ENCODE measurements at regions not wholly inside any gene's neighbourhood (a gene's known extent, or its start where the extent isn't known, plus 50 kb on each side); places are given as distances from the start of the nearest gene placed in this dataset.
"Not testable (repeated sequence)": the region's sequence is repeated elsewhere in the genome, so short reads cannot be mapped to it uniquely, and the experiment has no call there.

DNA sequence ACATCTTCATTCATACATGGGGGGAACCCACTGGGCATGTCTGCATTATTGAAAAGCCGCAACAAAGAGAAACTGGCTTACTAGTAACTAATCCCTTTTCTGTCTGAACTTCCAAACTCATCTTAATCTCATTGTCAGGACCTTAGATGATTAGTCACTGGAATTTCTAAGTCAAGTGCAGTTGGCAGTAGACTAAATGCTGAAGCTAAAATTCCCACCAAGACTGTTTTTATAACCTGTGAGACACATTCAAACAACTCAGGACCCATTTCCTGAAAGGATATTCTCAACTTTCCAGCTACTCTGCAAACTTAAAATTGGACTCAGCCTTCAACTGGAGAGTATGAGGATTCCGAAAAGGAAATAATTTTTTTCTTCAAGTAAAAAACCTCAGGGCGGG is 94.8 kb upstream of the SCAF8 start:
- DNase-seq (no peak), ATAC-seq (ENCODE audit: insufficient read depth, low FRiP score) (no peak)
- H3K4me3 ChIP-seq, result no peak overlapping the region
- TF ChIP-seq, protein P1, sequence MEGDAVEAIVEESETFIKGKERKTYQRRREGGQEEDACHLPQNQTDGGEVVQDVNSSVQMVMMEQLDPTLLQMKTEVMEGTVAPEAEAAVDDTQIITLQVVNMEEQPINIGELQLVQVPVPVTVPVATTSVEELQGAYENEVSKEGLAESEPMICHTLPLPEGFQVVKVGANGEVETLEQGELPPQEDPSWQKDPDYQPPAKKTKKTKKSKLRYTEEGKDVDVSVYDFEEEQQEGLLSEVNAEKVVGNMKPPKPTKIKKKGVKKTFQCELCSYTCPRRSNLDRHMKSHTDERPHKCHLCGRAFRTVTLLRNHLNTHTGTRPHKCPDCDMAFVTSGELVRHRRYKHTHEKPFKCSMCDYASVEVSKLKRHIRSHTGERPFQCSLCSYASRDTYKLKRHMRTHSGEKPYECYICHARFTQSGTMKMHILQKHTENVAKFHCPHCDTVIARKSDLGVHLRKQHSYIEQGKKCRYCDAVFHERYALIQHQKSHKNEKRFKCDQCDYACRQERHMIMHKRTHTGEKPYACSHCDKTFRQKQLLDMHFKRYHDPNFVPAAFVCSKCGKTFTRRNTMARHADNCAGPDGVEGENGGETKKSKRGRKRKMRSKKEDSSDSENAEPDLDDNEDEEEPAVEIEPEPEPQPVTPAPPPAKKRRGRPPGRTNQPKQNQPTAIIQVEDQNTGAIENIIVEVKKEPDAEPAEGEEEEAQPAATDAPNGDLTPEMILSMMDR (IDR thresholded peaks at IDR 0.05; ENCODE audit: control extremely low read depth, extremely low read depth), result no peak
- H3K36me3 ChIP-seq (ENCODE audit: control insufficient read depth in 4 of 4, insufficient read depth in 4 of 4, low read length in 4 of 4), result no peaks in the 10 kb centered on the region
- WGBS, 2 donors, result 70 to 80% methylated on average over 3 of the region's 3 CpGs
- H3K27me3 ChIP-seq (ENCODE audit: control insufficient read depth in 3 of 3, insufficient read depth in 3 of 3, low read length in 2 of 3), result no peaks in the 10 kb centered on the region
- H3K4me1 ChIP-seq (ENCODE audit: control insufficient read depth in 5 of 5, insufficient read depth in 5 of 5, low read length in 5 of 5), result no peaks in the 10 kb centered on the region
- H3K9ac ChIP-seq (ENCODE audit: insufficient read depth in 1 of 2, low read length in 2 of 2), result no peak overlapping the region
- H3K9me3 ChIP-seq (ENCODE audit: control insufficient read depth in 4 of 4, insufficient read depth in 3 of 4, low read length in 3 of 4), result peaks cover 0 to 7% (median 2%) of the 10 kb centered on the region in 4 donors
- no peak overlapping the region for H3K27ac ChIP-seq (ENCODE audit: low read depth in 1 of 2, low read length in 1 of 2)

DNA sequence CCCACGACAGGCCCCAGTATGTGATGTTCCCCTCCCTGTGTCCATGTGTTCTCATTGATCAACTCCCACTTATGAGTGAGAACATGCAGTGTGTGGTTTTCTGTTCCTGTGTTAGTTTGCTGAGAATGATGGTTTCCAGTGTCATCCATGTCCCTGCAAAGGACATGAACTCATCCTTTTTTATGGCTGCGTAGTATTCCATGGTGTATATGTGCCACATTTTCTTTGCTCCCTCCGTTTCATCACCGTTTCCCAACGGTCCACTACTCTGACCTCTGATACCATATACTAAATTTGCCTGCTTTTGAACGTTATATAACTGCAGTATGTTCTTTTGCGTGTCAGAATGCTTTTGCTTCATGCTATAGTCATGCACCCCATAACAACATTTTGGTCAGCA is 94.0 kb upstream of the SCAF8 start:
- not testable (repeated sequence) for H3K27ac ChIP-seq (ENCODE audit: low read depth in 1 of 2, low read length in 1 of 2); DNase-seq; ATAC-seq (ENCODE audit: insufficient read depth, low FRiP score); H3K4me1 ChIP-seq (ENCODE audit: control insufficient read depth in 5 of 5, insufficient read depth in 5 of 5, low read length in 5 of 5); H3K27me3 ChIP-seq (ENCODE audit: control insufficient read depth in 3 of 3, insufficient read depth in 3 of 3, low read length in 2 of 3); H3K36me3 ChIP-seq (ENCODE audit: control insufficient read depth in 4 of 4, insufficient read depth in 4 of 4, low read length in 4 of 4); H3K9ac ChIP-seq (ENCODE audit: insufficient read depth in 1 of 2, low read length in 2 of 2); H3K9me3 ChIP-seq (ENCODE audit: control insufficient read depth in 4 of 4, insufficient read depth in 3 of 4, low read length in 3 of 4); H3K4me3 ChIP-seq
- WGBS, 2 donors, result 92 to 93% methylated on average over 7 of the region's 7 CpGs

DNA sequence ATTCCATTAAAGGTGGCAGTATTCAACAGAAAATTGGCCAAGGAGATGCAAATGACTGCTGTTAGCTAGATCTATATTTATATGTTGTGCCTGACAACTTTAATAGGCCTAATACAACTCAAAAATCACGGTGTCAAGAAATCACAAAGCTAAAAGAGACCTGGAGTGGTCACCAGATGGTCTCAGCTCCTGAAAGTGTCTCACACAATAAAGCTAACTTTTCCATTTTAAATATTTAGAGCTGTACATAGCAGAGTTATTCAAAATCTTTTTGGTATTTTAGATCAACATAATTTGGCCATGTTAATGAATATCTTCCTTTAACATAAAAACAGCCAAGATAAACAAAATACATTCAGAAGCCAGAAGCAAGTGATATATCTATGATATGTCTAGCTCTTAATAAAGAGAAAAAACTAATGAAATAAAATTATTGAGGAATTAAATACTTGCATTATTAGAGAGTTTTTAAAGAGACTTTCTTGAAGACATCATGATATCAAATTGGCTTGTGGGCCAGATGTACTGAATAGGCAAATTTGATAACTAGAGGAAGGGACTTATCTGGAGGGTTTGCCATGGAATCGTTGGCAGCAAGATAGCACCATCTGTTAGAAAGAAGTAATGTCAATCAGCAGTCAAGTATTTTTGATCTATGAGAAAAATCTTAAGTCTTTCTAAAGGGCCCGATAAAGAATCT is 84.9 kb upstream of the SCAF8 start:
- Histone ChIP-seq H3K27ac (ENCODE audit: low read depth in 1 of 2, low read length in 1 of 2) (no peak overlapping the region), H3K9me3 (ENCODE audit: control insufficient read depth in 4 of 4, insufficient read depth in 3 of 4, low read length in 3 of 4) (no peaks in the 10 kb centered on the region), H3K36me3 (ENCODE audit: control insufficient read depth in 4 of 4, insufficient read depth in 4 of 4, low read length in 4 of 4) (no peaks in the 10 kb centered on the region), H3K4me1 (ENCODE audit: control insufficient read depth in 5 of 5, insufficient read depth in 5 of 5, low read length in 5 of 5) (peaks cover 0 to 10% (median 5%) of the 10 kb centered on the region in 5 donors), H3K4me3 (no peak overlapping the region), H3K27me3 (ENCODE audit: control insufficient read depth in 3 of 3, insufficient read depth in 3 of 3, low read length in 2 of 3) (no peaks in the 10 kb centered on the region), H3K9ac (ENCODE audit: insufficient read depth in 1 of 2, low read length in 2 of 2) (no peak overlapping the region)
- ATAC-seq (ENCODE audit: insufficient read depth, low FRiP score) (no peak), DNase-seq (no peak)
- TF ChIP-seq, protein P1 (IDR thresholded peaks at IDR 0.05; ENCODE audit: control extremely low read depth, extremely low read depth), result no peak
- WGBS, 2 donors, result 34 to 62% methylated on average over 3 of the region's 3 CpGs

DNA sequence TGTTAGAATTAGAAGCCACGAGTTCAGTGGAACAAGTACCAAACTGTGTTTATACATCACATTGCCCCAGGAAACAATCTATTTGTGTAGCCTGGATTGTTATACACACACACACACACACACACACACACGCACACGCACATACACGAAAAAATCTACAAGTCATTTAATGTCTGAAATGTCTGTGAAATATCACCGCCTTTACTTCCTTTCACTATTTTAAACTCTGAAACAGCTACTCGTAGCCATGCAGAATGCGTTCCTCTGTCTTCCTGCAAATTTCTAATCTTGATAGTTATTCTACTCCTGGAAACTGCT is 84.4 kb upstream of the SCAF8 start:
- H3K4me3 ChIP-seq, result no peak overlapping the region
- TF ChIP-seq, protein P1 (IDR thresholded peaks at IDR 0.05; ENCODE audit: control extremely low read depth, extremely low read depth), result no peak
- 38 to 51% methylated on average over 7 of the region's 7 CpGs for WGBS, 2 donors
- ATAC-seq (ENCODE audit: insufficient read depth, low FRiP score) (no peak), DNase-seq (peak in 1 of 3 donors; percentile 34)
- peaks cover 0 to 11% (median 5%) of the 10 kb centered on the region in 5 donors for H3K4me1 ChIP-seq (ENCODE audit: control insufficient read depth in 5 of 5, insufficient read depth in 5 of 5, low read length in 5 of 5)
- no peaks in the 10 kb centered on the region for H3K9me3 ChIP-seq (ENCODE audit: control insufficient read depth in 4 of 4, insufficient read depth in 3 of 4, low read length in 3 of 4)
- no peak overlapping the region for H3K9ac ChIP-seq (ENCODE audit: insufficient read depth in 1 of 2, low read length in 2 of 2)
- H3K27me3 ChIP-seq (ENCODE audit: control insufficient read depth in 3 of 3, insufficient read depth in 3 of 3, low read length in 2 of 3), result no peaks in the 10 kb centered on the region
- H3K27ac ChIP-seq (ENCODE audit: low read depth in 1 of 2, low read length in 1 of 2), result no peak overlapping the region
- H3K36me3 ChIP-seq (ENCODE audit: control insufficient read depth in 4 of 4, insufficient read depth in 4 of 4, low read length in 4 of 4), result no peaks in the 10 kb centered on the region
